ENCODE measurements at regions not wholly inside any gene's neighbourhood (a gene's known extent, or its start where the extent isn't known, plus 50 kb on each side); places are given as distances from the start of the nearest gene placed in this dataset.

GRCh38 chr18:51506811-51507210 is 309.3 kb upstream of the MEX3C start:
- 84% methylated on average over 3 of the region's 3 CpGs; no CpG with 5 or more reads in 1 of the 2 experiments for WGBS, 2 experiments (ENCODE audit: extremely low coverage in 1 of 2, insufficient coverage in 1 of 2, insufficient read length in 1 of 2, insufficient replicate concordance in 2 of 2, low coverage in 1 of 2, low lambda C conversion rate in 2 of 2, missing lambda C conversion rate in 1 of 2)
- Histone ChIP-seq H3K14ac (ENCODE audit: insufficient read length) (no peak overlapping the region), H3K23me2 (ENCODE audit: low read depth, low read length) (no peaks in the 10 kb centered on the region), H3K36me3 (ENCODE audit: control insufficient read depth in 2 of 4, insufficient read depth in 4 of 4, low read length in 3 of 4) (no peaks in the 10 kb centered on the region; a peak in 1 of 8 replicates), H3K4ac (replicated peaks; ENCODE audit: insufficient read length, low read depth, low read length) (no peak overlapping the region), H2AK5ac (ENCODE audit: low read depth, low read length) (no peak overlapping the region), H2BK12ac (ENCODE audit: low read depth, low read length) (no peak overlapping the region), H3K23ac (ENCODE audit: insufficient read length) (no peak overlapping the region), H3K9ac (replicated peaks in 1 of 4; ENCODE audit: extremely low read depth in 1 of 4, low read depth in 3 of 4, low read length in 3 of 4) (no peak overlapping the region), H3K9me3 (ENCODE audit: insufficient read depth in 2 of 2, low read depth in 1 of 2, low read length in 1 of 2) (peaks cover 17 to 20% of the 10 kb centered on the region in 2 experiments), H2AFZ (ENCODE audit: low read length) (no peak overlapping the region), H2BK5ac (ENCODE audit: low read depth, low read length) (no peak overlapping the region), H2BK120ac (replicated peaks; ENCODE audit: low read depth, low read length) (no peak overlapping the region), H4K5ac (ENCODE audit: insufficient read length, low read depth, low read length) (no peak overlapping the region), H2BK15ac (ENCODE audit: low read length) (no peak overlapping the region), H3K4me3 (ENCODE audit: extremely low read depth in 1 of 4, insufficient read depth in 2 of 4, low read depth in 3 of 4, low read length in 4 of 4) (no peak overlapping the region), H3K56ac (replicated peaks; ENCODE audit: insufficient read length, low read depth, low read length) (no peak overlapping the region), H2BK20ac (ENCODE audit: low read length) (no peak overlapping the region; the same call in 1 of the 2 replicates), H3K4me1 (replicated peaks in 1 of 4; ENCODE audit: control insufficient read depth in 3 of 4, insufficient read depth in 4 of 4, low read length in 3 of 4) (no peaks in the 10 kb centered on the region), H3K27me3 (replicated peaks in 1 of 4; ENCODE audit: control insufficient read depth in 3 of 4, extremely low read depth in 1 of 4, insufficient read depth in 3 of 4, low read length in 3 of 4) (no peaks in the 10 kb centered on the region), H4K91ac (replicated peaks; ENCODE audit: insufficient read length, low read length) (no peak overlapping the region), H3K79me1 (ENCODE audit: low read depth, low read length) (no peaks in the 10 kb centered on the region), H3K18ac (ENCODE audit: extremely low read depth, low read length) (no peak overlapping the region), H4K8ac (ENCODE audit: extremely low read depth, insufficient read depth, low read length) (no peak overlapping the region), H4K20me1 (replicated peaks in 1 of 2; ENCODE audit: control insufficient read depth in 1 of 2, insufficient read depth in 2 of 2, low read length in 2 of 2) (no peaks in the 10 kb centered on the region), H3K4me2 (ENCODE audit: insufficient read depth in 1 of 2, low read depth in 2 of 2, low read length in 2 of 2) (no peak overlapping the region), H3K27ac (ENCODE audit: low read depth, low read length) (no peak overlapping the region), H3K79me2 (ENCODE audit: control insufficient read depth in 1 of 2, insufficient read depth in 2 of 2, low read length in 2 of 2) (no peaks in the 10 kb centered on the region)
- no peak for FAIRE-seq
- ChIA-PET POLR2A (ENCODE audit: partially characterized antibody) (no interaction called here), CTCF (ENCODE audit: partially characterized antibody) (interaction anchor here (2.2 kb wide), 1 partner anchor 20 kb away, joined by 5 read pairs; no protein-coding TSS in a partner anchor)
- no peak for DNase-seq (ENCODE audit: low read depth in 1 of 2, low spot score in 2 of 2)
- no peak for TF ChIP-seq CBX8 (IDR thresholded peaks at IDR 0.05; ENCODE audit: borderline replicate concordance, low read depth, low read length)
- TF ChIP-seq MAX (IDR thresholded peaks at IDR 0.05) = no peak
- TF ChIP-seq POLR2AphosphoS5 (IDR thresholded peaks at IDR 0.05; ENCODE audit: low read depth, low read length) = no peak
- TF ChIP-seq RNF2 (IDR thresholded peaks at IDR 0.05; ENCODE audit: borderline replicate concordance, low read depth, low read length, missing control alignments, poor library complexity, severe bottlenecking) = no peak
- TF ChIP-seq, protein P1, sequence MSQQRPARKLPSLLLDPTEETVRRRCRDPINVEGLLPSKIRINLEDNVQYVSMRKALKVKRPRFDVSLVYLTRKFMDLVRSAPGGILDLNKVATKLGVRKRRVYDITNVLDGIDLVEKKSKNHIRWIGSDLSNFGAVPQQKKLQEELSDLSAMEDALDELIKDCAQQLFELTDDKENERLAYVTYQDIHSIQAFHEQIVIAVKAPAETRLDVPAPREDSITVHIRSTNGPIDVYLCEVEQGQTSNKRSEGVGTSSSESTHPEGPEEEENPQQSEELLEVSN (IDR thresholded peaks at IDR 0.05) = no peak
- no peak for TF ChIP-seq BACH1 (IDR thresholded peaks at IDR 0.05; ENCODE audit: low read length)
- no peak for TF ChIP-seq SP1 (IDR thresholded peaks at IDR 0.05; ENCODE audit: low read depth, low read length)
- no peak for TF ChIP-seq ATF3 (IDR thresholded peaks at IDR 0.05; ENCODE audit: insufficient read depth, low read depth, low read length)
- no peak for TF ChIP-seq TCF12 (IDR thresholded peaks at IDR 0.05; ENCODE audit: low read depth, low read length)
- no peak for TF ChIP-seq SAP30 (IDR thresholded peaks at IDR 0.05; ENCODE audit: insufficient read depth, insufficient replicate concordance, low read length)
- TF ChIP-seq SIRT6 (IDR thresholded peaks at IDR 0.05; ENCODE audit: low read length) = no peak
- TF ChIP-seq CREB1 (IDR thresholded peaks at IDR 0.05) = no peak
- TF ChIP-seq SP4 (IDR thresholded peaks at IDR 0.05; ENCODE audit: low read length) = no peak
- TF ChIP-seq TEAD4 (IDR thresholded peaks at IDR 0.05; ENCODE audit: low read depth, low read length) = no peak
